22Rv1 (cell line): ENCODE measurements at regions not wholly inside any gene's neighbourhood (a gene's known extent, or its start where the extent isn't known, plus 50 kb on each side); places are given as distances from the start of the nearest gene placed in this dataset.

Experiments used
- H3K27ac ChIP-seq: fragments of 450-650 bp; 2 replicates; pipeline ENCODE4 v1.5.1; 2017
- CTCF ChIP-seq: fragments of 450-650 bp; IDR thresholded peaks from 2 replicates; pipeline ENCODE4 v1.5.1; 2017; ENCODE audit warnings: mild to moderate bottlenecking
- ZFX ChIP-seq: fragments of 450-650 bp; IDR thresholded peaks from 2 replicates; pipeline ENCODE4 v1.6.1; 2017; ENCODE audit warnings: antibody characterized with exemption, borderline replicate concordance

GRCh38 chr1:192477630-192478029 is 97.9 kb upstream of the RGS1 start:
- peak; percentile 86 for TF ChIP-seq CTCF
- no peak for TF ChIP-seq ZFX
- H3K27ac ChIP-seq = no peak overlapping the region

GRCh38 chr1:192485692-192486436 is 89.7 kb upstream of the RGS1 start:
- TF ChIP-seq CTCF (no peak), ZFX (no peak)
- H3K27ac ChIP-seq = peak overlapping the region; percentile 44

- TF ChIP-seq ZFX (no peak), CTCF (peak; percentile 34; the same call in 1 of the 2 replicates)
- H3K27ac ChIP-seq = peak overlapping the region; percentile 65; the same call in 1 of the 2 replicates
Observed at GRCh38 chr1:192488058-192488457, 87.5 kb upstream of the RGS1 start.

GRCh38 chr1:192489047-192489446 is 86.5 kb upstream of the RGS1 start:
- peak overlapping the region; percentile 65 for H3K27ac ChIP-seq
- TF ChIP-seq ZFX (no peak), CTCF (no peak)

DNA sequence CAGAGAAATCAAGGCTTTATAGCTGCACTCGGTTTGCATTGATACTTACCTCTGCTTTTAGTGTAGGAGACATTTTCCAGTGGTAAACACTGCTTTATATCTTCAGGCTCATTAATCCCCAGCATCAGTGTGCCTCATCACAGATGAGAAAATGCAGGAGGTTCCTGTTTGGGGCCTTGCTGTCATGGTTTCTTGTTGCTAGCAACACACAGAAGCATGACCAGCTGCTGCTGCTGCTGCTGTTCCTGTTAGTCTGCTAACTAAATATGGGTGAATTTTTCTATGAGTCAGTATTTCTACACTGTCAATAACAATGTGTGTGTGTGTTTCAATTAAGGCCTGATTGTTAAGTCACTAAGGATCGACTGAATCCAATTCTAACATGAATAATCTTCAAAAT is 85.8 kb upstream of the RGS1 start:
- H3K27ac ChIP-seq = peak overlapping the region; percentile 65
- TF ChIP-seq ZFX (no peak), CTCF (no peak)

DNA sequence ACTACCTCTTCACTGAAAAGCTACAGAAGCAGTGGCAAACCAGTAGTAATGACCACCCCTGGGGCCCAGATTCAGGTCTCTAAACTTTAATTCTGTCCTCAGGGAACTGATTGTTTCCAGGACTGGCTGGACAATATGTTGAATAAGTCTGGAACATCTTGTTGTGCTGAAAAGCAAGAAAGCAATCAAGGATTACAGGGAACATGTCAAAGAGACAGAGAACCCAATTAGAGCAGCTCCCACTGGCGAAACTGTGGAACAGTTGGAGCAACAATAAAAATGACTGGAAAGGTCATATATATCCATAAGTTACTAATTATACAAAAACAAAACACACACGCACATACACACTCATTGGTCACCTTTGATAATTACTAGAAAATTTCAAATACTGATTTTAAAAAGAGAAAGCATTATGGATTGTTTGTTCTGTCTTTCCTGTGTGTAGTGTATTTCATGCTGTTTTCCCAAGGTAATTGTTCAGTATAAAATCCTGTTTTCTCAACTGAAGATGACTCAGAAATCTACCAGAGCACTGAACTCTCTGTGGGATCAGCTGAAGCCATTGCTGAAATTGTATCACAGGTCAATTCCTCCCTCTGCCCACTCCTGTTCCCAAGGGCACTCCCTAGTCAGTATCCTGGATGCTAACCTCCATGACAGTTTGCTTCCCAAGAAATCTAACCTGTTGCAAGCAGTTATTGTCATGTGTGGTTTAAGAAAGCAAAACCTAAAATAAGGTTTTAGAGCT is 83.6 kb upstream of the RGS1 start:
- TF ChIP-seq CTCF = peak; percentile 53
- TF ChIP-seq ZFX = no peak
- peak overlapping the region; percentile 65 for H3K27ac ChIP-seq

DNA sequence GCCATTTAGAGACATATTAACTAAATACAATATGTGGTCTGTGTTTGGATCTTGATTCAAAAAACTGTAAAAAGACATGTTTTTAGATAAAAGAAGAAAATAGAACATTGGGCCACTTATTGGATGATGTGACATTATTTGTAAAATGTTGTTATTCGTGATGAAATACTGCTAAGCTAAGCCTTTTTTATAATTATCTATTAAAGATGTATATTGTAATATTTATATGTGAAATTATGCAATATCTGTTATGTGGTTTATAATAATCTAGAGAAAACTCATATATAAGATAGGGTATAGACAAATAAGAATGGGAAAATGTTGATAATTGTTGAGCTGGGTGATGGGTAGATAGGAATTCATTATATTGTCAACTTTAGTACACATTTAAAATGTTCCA is 82.0 kb upstream of the RGS1 start:
- H3K27ac ChIP-seq = peak overlapping the region; percentile 65
- TF ChIP-seq CTCF (no peak), ZFX (no peak)
